Glutamatergic neuron (in vitro differentiated cells): ENCODE measurements at regions not wholly inside any gene's neighbourhood (a gene's known extent, or its start where the extent isn't known, plus 50 kb on each side); places are given as distances from the start of the nearest gene placed in this dataset.

ENCODE experiments used
- DNase-seq: peaks from one replicate; pipeline ENCODE4 v3.0.0; 2022
- H3K27ac Mint-ChIP-seq: one replicate; pipeline ENCODE4 v1.8.0; 2020; ENCODE audit warnings: mild to moderate bottlenecking, mixed read lengths, inconsistent platforms; ENCODE audit not compliant: unreplicated experiment
- H3K27me3 Mint-ChIP-seq: one replicate; pipeline ENCODE4 v1.8.0; 2020; ENCODE audit warnings: mild to moderate bottlenecking, moderate library complexity, mixed read lengths, inconsistent platforms; ENCODE audit not compliant: unreplicated experiment
- H3K36me3 Mint-ChIP-seq: one replicate; pipeline ENCODE4 v1.8.0; 2020; ENCODE audit warnings: mild to moderate bottlenecking, mixed read lengths, inconsistent platforms; ENCODE audit not compliant: unreplicated experiment
- H3K4me1 Mint-ChIP-seq: one replicate; pipeline ENCODE4 v1.8.0; 2020; ENCODE audit warnings: mild to moderate bottlenecking, low read depth, mixed read lengths, inconsistent platforms; ENCODE audit not compliant: unreplicated experiment
- H3K4me3 Mint-ChIP-seq: one replicate; pipeline ENCODE4 v1.8.0; 2020; ENCODE audit warnings: mild to moderate bottlenecking, mixed read lengths, inconsistent platforms; ENCODE audit not compliant: unreplicated experiment
- H3K9me3 Mint-ChIP-seq: one replicate; pipeline ENCODE4 v1.8.0; 2020; ENCODE audit warnings: mild to moderate bottlenecking, moderate library complexity, mixed read lengths, inconsistent platforms; ENCODE audit not compliant: unreplicated experiment
- CTCF ChIP-seq: fragments of 200-600 bp; sonication (generic); IDR thresholded peaks from one replicate; pipeline ENCODE4 v1.5.0; 2021; ENCODE audit not compliant: partially characterized antibody, unreplicated experiment

- no peaks in the 10 kb centered on the region for H3K36me3 Mint-ChIP-seq
- no peak for TF ChIP-seq CTCF
- no peaks in the 10 kb centered on the region for H3K4me1 Mint-ChIP-seq
- no peaks in the 10 kb centered on the region for H3K27me3 Mint-ChIP-seq
- no peak overlapping the region for H3K27ac Mint-ChIP-seq
- no peaks in the 10 kb centered on the region for H3K9me3 Mint-ChIP-seq
- no peak overlapping the region for H3K4me3 Mint-ChIP-seq
- no peak for DNase-seq
Measured at GRCh38 chr11:38446336-38446735, 1848.3 kb upstream of the RAG2 start.

- Mint-ChIP-seq H3K27ac (no peak overlapping the region), H3K36me3 (no peaks in the 10 kb centered on the region), H3K4me1 (peaks cover 4% of the 10 kb centered on the region), H3K4me3 (no peak overlapping the region), H3K27me3 (no peaks in the 10 kb centered on the region), H3K9me3 (no peaks in the 10 kb centered on the region)
- no peak for TF ChIP-seq CTCF
- no peak for DNase-seq
Measured at GRCh38 chr11:38438091-38438490, 1840.1 kb upstream of the RAG2 start.

- no peak overlapping the region for H3K4me3 Mint-ChIP-seq
- no peaks in the 10 kb centered on the region for H3K4me1 Mint-ChIP-seq
- H3K27me3 Mint-ChIP-seq: peaks cover 1% of the 10 kb centered on the region
- H3K27ac Mint-ChIP-seq: no peak overlapping the region
- no peak for DNase-seq
- no peaks in the 10 kb centered on the region for H3K9me3 Mint-ChIP-seq
- no peak for TF ChIP-seq CTCF
- H3K36me3 Mint-ChIP-seq: no peaks in the 10 kb centered on the region
Measured at GRCh38 chr11:38425578-38425977, 1827.5 kb upstream of the RAG2 start.

GRCh38 chr11:38423042-38423441, 1825.0 kb upstream of the RAG2 start:
- no peak overlapping the region for H3K27ac Mint-ChIP-seq
- no peak for TF ChIP-seq CTCF

GRCh38 chr11:38416141-38416540, 1818.1 kb upstream of the RAG2 start:
- no peak for TF ChIP-seq CTCF
- Mint-ChIP-seq H3K36me3 (no peaks in the 10 kb centered on the region), H3K4me3 (no peak overlapping the region), H3K9me3 (peaks cover 2% of the 10 kb centered on the region), H3K4me1 (peaks cover 7% of the 10 kb centered on the region), H3K27ac (no peak overlapping the region), H3K27me3 (peaks cover 3% of the 10 kb centered on the region)
- no peak for DNase-seq

More at GRCh38 chr11:38423042-38423441, 1825.0 kb upstream of the RAG2 start:
- H3K4me1 Mint-ChIP-seq: no peaks in the 10 kb centered on the region
- peaks cover 1% of the 10 kb centered on the region for H3K27me3 Mint-ChIP-seq
- H3K4me3 Mint-ChIP-seq: no peak overlapping the region
- no peak for DNase-seq
- H3K36me3 Mint-ChIP-seq: no peaks in the 10 kb centered on the region
- no peaks in the 10 kb centered on the region for H3K9me3 Mint-ChIP-seq
